ENCODE measurements at regions not wholly inside any gene's neighbourhood (a gene's known extent, or its start where the extent isn't known, plus 50 kb on each side); places are given as distances from the start of the nearest gene placed in this dataset.
A peak's percentile ranks its signal among the peaks of the same experiment; 100 is the strongest.

- Histone ChIP-seq H3K4me1 (ENCODE audit: control insufficient read depth in 1 of 2, insufficient read depth in 2 of 2, low read length in 2 of 2) (peaks cover 8 to 9% of the 10 kb centered on the region in 2 experiments), H3K9me3 (ENCODE audit: insufficient read depth, low read depth, low read length) (peaks cover 4% of the 10 kb centered on the region), H2BK120ac (ENCODE audit: insufficient read depth, low read length, poor library complexity) (no peak overlapping the region), H3K36me3 (ENCODE audit: control insufficient read depth in 1 of 2, insufficient read depth in 2 of 2, low read length in 2 of 2) (no peaks in the 10 kb centered on the region), H2AK5ac (ENCODE audit: low read length) (no peak overlapping the region), H2BK12ac (ENCODE audit: low read length) (no peak overlapping the region), H3K27ac (ENCODE audit: low read depth, low read length) (no peak overlapping the region), H4K91ac (ENCODE audit: low read depth, low read length) (no peak overlapping the region), H3K18ac (ENCODE audit: low read length) (no peak overlapping the region), H3K14ac (ENCODE audit: low read length) (no peak overlapping the region), H2BK5ac (ENCODE audit: low read depth, low read length, poor library complexity) (no peak overlapping the region), H3K79me2 (ENCODE audit: control insufficient read depth, insufficient read depth, low read length, poor library complexity) (no peaks in the 10 kb centered on the region), H3K4me3 (ENCODE audit: low read depth, low read length) (no peak overlapping the region), H3K9ac (ENCODE audit: low read length) (no peak overlapping the region), H3K23ac (ENCODE audit: low read length) (no peak overlapping the region), H3K4ac (ENCODE audit: low read depth, low read length) (no peak overlapping the region), H4K12ac (ENCODE audit: low read depth, low read length) (no peak overlapping the region), H4K8ac (ENCODE audit: low read depth, low read length) (no peak overlapping the region), H3K79me1 (ENCODE audit: low read length) (peaks cover 3% of the 10 kb centered on the region), H3K4me2 (ENCODE audit: low read length) (no peak overlapping the region), H3K27me3 (ENCODE audit: insufficient read depth, low read length) (no peaks in the 10 kb centered on the region), H2AFZ (ENCODE audit: insufficient read depth, low read length, poor library complexity) (no peak overlapping the region)
- no peak for DNase-seq
- no CpG with 5 or more reads among the region's 3 CpGs for WGBS (ENCODE audit: extremely low coverage, insufficient coverage, insufficient read length)
Measured at GRCh38 chr2:8528863-8529262, 153.0 kb upstream of the ID2 start.

- Histone ChIP-seq H3K4me2 (ENCODE audit: low read length) (no peak overlapping the region), H3K27ac (ENCODE audit: low read depth, low read length) (no peak overlapping the region), H4K8ac (ENCODE audit: low read depth, low read length) (no peak overlapping the region), H3K4ac (ENCODE audit: low read depth, low read length) (no peak overlapping the region), H3K18ac (ENCODE audit: low read length) (no peak overlapping the region), H3K14ac (ENCODE audit: low read length) (no peak overlapping the region), H3K36me3 (ENCODE audit: control insufficient read depth in 1 of 2, insufficient read depth in 2 of 2, low read length in 2 of 2) (no peaks in the 10 kb centered on the region), H2AK5ac (ENCODE audit: low read length) (no peak overlapping the region), H2BK12ac (ENCODE audit: low read length) (no peak overlapping the region), H3K79me1 (ENCODE audit: low read length) (peaks cover 5% of the 10 kb centered on the region), H4K12ac (ENCODE audit: low read depth, low read length) (no peak overlapping the region), H3K9ac (ENCODE audit: low read length) (no peak overlapping the region), H3K27me3 (ENCODE audit: insufficient read depth, low read length) (no peaks in the 10 kb centered on the region), H4K91ac (ENCODE audit: low read depth, low read length) (no peak overlapping the region), H2BK120ac (ENCODE audit: insufficient read depth, low read length, poor library complexity) (no peak overlapping the region), H3K4me3 (ENCODE audit: low read depth, low read length) (no peak overlapping the region), H2AFZ (ENCODE audit: insufficient read depth, low read length, poor library complexity) (no peak overlapping the region), H3K4me1 (ENCODE audit: control insufficient read depth in 1 of 2, insufficient read depth in 2 of 2, low read length in 2 of 2) (peaks cover 14 to 18% of the 10 kb centered on the region in 2 experiments), H3K23ac (ENCODE audit: low read length) (no peak overlapping the region), H2BK5ac (ENCODE audit: low read depth, low read length, poor library complexity) (no peak overlapping the region), H3K79me2 (ENCODE audit: control insufficient read depth, insufficient read depth, low read length, poor library complexity) (no peaks in the 10 kb centered on the region), H3K9me3 (ENCODE audit: insufficient read depth, low read depth, low read length) (peaks cover 4% of the 10 kb centered on the region)
- WGBS (ENCODE audit: extremely low coverage, insufficient coverage, insufficient read length): no CpG with 5 or more reads among the region's 6 CpGs
- DNase-seq: no peak
Measured at GRCh38 chr2:8529706-8530277, 152.1 kb upstream of the ID2 start.

- Histone ChIP-seq H3K27me3 (ENCODE audit: insufficient read depth, low read length) (no peaks in the 10 kb centered on the region), H4K12ac (ENCODE audit: low read depth, low read length) (no peak overlapping the region), H3K9ac (ENCODE audit: low read length) (no peak overlapping the region), H2AK5ac (ENCODE audit: low read length) (no peak overlapping the region), H3K79me2 (ENCODE audit: control insufficient read depth, insufficient read depth, low read length, poor library complexity) (peaks cover 2% of the 10 kb centered on the region), H3K36me3 (ENCODE audit: control insufficient read depth in 1 of 2, insufficient read depth in 2 of 2, low read length in 2 of 2) (no peaks in the 10 kb centered on the region), H2BK5ac (ENCODE audit: low read depth, low read length, poor library complexity) (no peak overlapping the region), H3K4me2 (ENCODE audit: low read length) (no peak overlapping the region), H3K79me1 (ENCODE audit: low read length) (peaks cover 14% of the 10 kb centered on the region), H3K4ac (ENCODE audit: low read depth, low read length) (no peak overlapping the region), H2BK12ac (ENCODE audit: low read length) (no peak overlapping the region), H3K9me3 (ENCODE audit: insufficient read depth, low read depth, low read length) (peaks cover 4% of the 10 kb centered on the region), H2AFZ (ENCODE audit: insufficient read depth, low read length, poor library complexity) (no peak overlapping the region), H4K8ac (ENCODE audit: low read depth, low read length) (no peak overlapping the region), H3K4me3 (ENCODE audit: low read depth, low read length) (no peak overlapping the region), H3K27ac (ENCODE audit: low read depth, low read length) (no peak overlapping the region), H3K18ac (ENCODE audit: low read length) (no peak overlapping the region), H3K14ac (ENCODE audit: low read length) (no peak overlapping the region), H2BK120ac (ENCODE audit: insufficient read depth, low read length, poor library complexity) (no peak overlapping the region), H4K91ac (ENCODE audit: low read depth, low read length) (no peak overlapping the region), H3K4me1 (ENCODE audit: control insufficient read depth in 1 of 2, insufficient read depth in 2 of 2, low read length in 2 of 2) (peaks cover 23 to 27% of the 10 kb centered on the region in 2 experiments), H3K23ac (ENCODE audit: low read length) (no peak overlapping the region)
- no CpG with 5 or more reads among the region's 1 CpG for WGBS (ENCODE audit: extremely low coverage, insufficient coverage, insufficient read length)
- DNase-seq: no peak
Measured at GRCh38 chr2:8531481-8531880, 150.4 kb upstream of the ID2 start.

- Histone ChIP-seq H2BK12ac (ENCODE audit: low read length) (no peak overlapping the region), H3K23ac (ENCODE audit: low read length) (no peak overlapping the region), H3K9ac (ENCODE audit: low read length) (no peak overlapping the region), H3K79me2 (ENCODE audit: control insufficient read depth, insufficient read depth, low read length, poor library complexity) (peaks cover 2% of the 10 kb centered on the region), H3K14ac (ENCODE audit: low read length) (no peak overlapping the region), H3K79me1 (ENCODE audit: low read length) (peaks cover 21% of the 10 kb centered on the region), H4K12ac (ENCODE audit: low read depth, low read length) (no peak overlapping the region), H3K4ac (ENCODE audit: low read depth, low read length) (no peak overlapping the region), H2BK120ac (ENCODE audit: insufficient read depth, low read length, poor library complexity) (peak overlapping the region; percentile 15), H2AFZ (ENCODE audit: insufficient read depth, low read length, poor library complexity) (no peak overlapping the region), H3K27ac (ENCODE audit: low read depth, low read length) (no peak overlapping the region), H4K8ac (ENCODE audit: low read depth, low read length) (no peak overlapping the region), H2AK5ac (ENCODE audit: low read length) (no peak overlapping the region), H3K18ac (ENCODE audit: low read length) (no peak overlapping the region), H4K91ac (ENCODE audit: low read depth, low read length) (no peak overlapping the region), H3K9me3 (ENCODE audit: insufficient read depth, low read depth, low read length) (peaks cover 1% of the 10 kb centered on the region), H3K27me3 (ENCODE audit: insufficient read depth, low read length) (no peaks in the 10 kb centered on the region), H3K4me1 (ENCODE audit: control insufficient read depth in 1 of 2, insufficient read depth in 2 of 2, low read length in 2 of 2) (peaks cover 33% of the 10 kb centered on the region in 2 experiments), H3K36me3 (ENCODE audit: control insufficient read depth in 1 of 2, insufficient read depth in 2 of 2, low read length in 2 of 2) (no peaks in the 10 kb centered on the region), H2BK5ac (ENCODE audit: low read depth, low read length, poor library complexity) (no peak overlapping the region), H3K4me3 (ENCODE audit: low read depth, low read length) (no peak overlapping the region), H3K4me2 (ENCODE audit: low read length) (no peak overlapping the region)
- no peak for DNase-seq
- WGBS (ENCODE audit: extremely low coverage, insufficient coverage, insufficient read length): no CpG with 5 or more reads among the region's 5 CpGs
Measured at GRCh38 chr2:8532438-8532837, 149.4 kb upstream of the ID2 start.

Measured in trophoblast cell (in vitro differentiated cells and primary cell).